Suppressor macrophage treated with lipopolysaccharide for 4 hours (primary cell): ENCODE measurements at regions not wholly inside any gene's neighbourhood (a gene's known extent, or its start where the extent isn't known, plus 50 kb on each side); places are given as distances from the start of the nearest gene placed in this dataset.
A peak's percentile ranks its signal among the peaks of the same experiment; 100 is the strongest.
"Not testable (repeated sequence)": the region's sequence is repeated elsewhere in the genome, so short reads cannot be mapped to it uniquely, and the experiment has no call there.

Experiments
- DNase-seq: peaks from one replicate; pipeline ENCODE4 v3.0.0-alpha.2; 2020

- no peak for DNase-seq
These were observed 56.3 kb downstream of the FOXI3 start for GRCh38 chr2:88396209-88396608.

- no peak for DNase-seq
These were observed 74.9 kb downstream of the FOXI3 start for GRCh38 chr2:88377641-88377991.

- DNase-seq, result no peak
These were observed 80.5 kb downstream of the FOXI3 start for GRCh38 chr2:88372042-88372441.

DNA sequence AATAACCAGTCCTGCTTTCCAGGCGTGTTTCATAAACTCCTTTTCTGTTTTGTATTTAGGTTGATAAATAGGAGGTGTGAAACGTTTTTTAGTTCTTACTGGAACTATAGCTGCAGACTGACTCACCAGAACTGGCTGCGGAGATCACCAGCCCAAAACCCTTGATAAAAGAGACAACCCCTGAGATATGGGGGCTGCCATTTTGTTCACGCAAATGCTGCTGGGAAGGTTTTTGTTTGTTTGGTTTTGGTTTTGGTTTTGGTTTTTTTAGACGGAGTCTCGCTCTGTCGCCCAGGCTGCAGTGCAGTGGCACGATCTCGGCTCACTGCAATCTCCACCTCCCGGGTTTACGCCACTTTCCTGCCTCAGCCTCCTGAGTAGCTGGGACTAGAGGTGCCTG lies 87.1 kb downstream of the FOXI3 start:
- DNase-seq, result not testable (repeated sequence)

DNA sequence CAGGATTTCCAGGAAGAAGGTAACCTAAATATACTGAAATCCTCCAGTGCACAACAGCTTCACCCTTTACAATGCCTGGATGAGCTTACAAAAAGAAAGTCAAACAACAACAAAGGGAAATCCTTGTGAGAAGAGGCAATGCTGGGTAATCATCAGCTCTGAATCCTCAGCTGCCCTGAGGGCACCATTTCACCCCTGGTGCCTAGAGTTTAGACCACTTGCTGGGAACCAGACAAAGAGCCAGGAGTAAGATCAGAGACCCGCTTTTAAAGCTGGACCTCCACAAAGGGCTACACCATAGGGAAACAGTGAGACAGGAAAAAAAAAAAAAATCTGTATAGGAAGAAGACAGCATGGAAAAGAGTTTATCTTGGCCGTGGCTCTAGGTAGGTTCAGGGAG lies 97.0 kb downstream of the FOXI3 start:
- no peak for DNase-seq

DNA sequence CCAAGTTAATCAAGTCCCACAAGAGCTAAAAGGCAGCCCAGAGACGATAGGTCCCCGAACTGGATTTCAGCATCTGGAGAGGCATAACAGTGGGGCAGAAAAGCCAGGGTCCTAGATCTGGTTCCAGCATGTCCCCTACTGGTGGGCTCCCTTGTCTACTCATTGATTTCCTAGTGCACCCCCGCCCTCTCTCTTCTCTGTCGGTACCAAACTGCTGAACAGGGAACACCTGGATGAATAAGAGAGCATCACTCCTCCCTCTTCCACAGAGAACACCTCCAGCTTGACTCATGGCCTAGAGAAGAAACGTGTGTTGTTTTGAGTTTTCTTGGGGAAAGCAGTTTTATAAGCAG lies 101.3 kb downstream of the FOXI3 start:
- DNase-seq, result no peak

DNA sequence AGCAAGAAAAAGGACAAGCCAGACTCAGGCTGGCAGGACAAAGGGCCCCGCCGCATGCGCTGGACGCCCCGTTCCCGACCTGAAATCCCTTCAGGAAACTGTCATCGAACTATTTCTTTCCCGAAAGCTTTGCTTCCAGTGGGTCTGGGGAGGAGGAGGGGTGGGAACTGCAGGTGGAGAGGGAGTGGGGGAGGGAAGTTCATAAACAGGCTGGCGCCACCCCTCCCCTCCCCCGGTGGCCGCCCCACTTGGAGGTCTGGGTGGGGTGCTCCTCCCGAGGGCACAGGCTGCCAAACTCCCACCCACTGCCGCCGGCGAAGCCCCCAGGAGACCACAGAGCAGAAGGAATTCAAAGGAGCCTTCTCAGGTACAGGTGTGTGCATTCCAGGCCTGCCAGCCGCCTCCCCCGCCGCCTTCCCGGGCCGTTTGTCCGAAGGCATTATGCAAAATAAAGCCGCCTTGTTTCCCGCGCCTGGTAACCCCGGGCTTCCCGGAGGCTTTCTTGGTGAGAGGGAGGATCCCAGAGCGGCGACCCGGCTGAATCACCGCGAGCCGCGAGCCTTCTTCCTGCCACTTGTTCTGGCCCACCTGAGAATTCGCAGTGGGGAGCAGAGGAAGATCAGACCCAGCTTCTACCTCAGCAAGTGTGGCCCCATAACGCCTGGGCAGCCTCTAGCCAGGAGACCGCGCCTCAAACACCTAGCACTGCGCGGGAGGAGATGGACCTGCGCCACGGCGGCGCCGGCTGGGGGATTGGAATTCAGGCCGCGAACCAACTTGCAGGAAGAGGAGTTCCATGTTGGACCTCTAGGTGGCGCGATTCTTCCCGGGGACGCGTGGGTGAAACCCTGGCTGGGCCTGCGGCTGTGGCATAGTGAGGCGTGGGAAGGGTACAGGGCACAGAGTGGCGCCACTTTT lies 101.9 kb downstream of the FOXI3 start:
- DNase-seq, result peak; percentile 53

GRCh38 chr2:88345842-88346241 lies 106.7 kb downstream of the FOXI3 start:
- DNase-seq, result no peak

GRCh38 chr2:88342749-88343148 lies 109.7 kb downstream of the FOXI3 start:
- DNase-seq, result peak; percentile 3

- no peak for DNase-seq
These were observed 118.1 kb downstream of the FOXI3 start for GRCh38 chr2:88334418-88334817.

- no peak for DNase-seq
These were observed 121.3 kb downstream of the FOXI3 start for GRCh38 chr2:88331239-88331638.

- DNase-seq, result peak; percentile 28
These were observed 122.5 kb downstream of the FOXI3 start for GRCh38 chr2:88329815-88330603.

DNA sequence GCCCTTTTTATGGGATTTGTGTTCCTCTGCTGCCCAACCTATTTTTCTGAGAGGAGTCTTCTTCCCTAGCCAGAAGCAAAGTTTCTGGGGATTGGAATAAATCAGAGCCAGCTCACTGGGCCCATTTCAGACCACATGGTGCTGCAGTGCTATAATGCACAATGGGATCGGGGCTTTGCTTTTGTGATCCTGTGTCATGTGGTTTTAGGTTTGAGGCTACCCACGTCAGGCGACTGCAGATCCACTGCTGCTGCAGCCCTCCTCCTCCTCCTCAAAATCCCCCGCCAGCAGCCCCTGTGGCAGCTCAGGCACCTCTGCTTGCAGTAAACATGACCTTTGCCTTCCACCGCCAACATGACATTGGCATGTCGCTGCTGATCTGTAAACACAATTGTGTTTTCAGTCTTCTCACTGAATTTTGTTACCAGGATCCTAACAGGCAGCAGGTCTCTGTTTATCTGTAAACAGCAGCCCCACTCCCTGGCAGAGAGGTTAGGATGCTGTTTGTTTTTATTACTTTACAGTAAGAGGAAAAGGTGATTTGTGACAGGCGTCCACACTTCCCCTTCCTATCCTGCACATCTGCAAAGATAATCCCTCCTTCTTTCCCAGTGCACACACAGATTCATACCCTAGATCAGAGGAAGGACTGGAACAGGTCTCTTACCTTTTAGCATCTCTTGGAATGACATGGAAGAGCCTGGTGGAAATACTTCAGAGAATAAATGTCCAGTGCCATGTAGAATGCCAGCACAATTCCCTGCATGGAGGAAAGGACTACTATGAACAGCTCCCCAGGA lies 130.8 kb downstream of the FOXI3 start:
- DNase-seq, result no peak

DNA sequence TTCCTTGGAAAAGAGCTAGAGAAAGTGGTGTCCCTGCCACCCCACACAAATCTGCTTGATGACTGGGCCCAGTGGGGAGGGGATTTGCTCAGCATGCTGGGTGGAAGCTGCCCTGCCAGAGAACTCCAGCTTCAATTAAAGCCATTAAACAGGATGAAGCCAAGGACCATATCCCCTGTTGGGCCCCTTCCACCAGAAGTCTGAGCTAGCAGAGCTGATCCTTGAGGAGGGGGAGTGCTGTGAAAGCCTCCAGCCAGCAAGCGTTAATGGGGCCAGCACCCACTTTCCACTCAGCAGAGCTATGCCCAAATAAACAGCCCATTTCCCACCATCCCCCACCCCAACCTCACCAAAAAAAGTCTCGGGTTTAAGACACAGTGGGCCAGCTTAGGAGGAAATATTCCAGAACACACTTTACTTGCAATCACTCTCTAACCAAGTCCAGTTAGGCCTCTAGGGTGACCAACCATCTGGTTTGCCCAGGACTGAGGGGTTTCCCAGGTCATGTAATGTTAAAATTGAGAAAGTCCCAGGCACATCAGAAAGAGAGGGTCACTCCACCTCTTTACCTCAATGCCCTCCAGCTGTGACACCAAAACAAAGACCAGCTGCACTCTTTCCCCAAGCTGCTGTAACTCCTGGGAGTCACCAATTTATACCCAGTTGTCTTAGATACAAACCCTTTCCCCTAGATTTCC lies 132.3 kb downstream of the FOXI3 start:
- no peak for DNase-seq

GRCh38 chr2:88318956-88319330 lies 133.6 kb downstream of the FOXI3 start:
- DNase-seq, result no peak

DNA sequence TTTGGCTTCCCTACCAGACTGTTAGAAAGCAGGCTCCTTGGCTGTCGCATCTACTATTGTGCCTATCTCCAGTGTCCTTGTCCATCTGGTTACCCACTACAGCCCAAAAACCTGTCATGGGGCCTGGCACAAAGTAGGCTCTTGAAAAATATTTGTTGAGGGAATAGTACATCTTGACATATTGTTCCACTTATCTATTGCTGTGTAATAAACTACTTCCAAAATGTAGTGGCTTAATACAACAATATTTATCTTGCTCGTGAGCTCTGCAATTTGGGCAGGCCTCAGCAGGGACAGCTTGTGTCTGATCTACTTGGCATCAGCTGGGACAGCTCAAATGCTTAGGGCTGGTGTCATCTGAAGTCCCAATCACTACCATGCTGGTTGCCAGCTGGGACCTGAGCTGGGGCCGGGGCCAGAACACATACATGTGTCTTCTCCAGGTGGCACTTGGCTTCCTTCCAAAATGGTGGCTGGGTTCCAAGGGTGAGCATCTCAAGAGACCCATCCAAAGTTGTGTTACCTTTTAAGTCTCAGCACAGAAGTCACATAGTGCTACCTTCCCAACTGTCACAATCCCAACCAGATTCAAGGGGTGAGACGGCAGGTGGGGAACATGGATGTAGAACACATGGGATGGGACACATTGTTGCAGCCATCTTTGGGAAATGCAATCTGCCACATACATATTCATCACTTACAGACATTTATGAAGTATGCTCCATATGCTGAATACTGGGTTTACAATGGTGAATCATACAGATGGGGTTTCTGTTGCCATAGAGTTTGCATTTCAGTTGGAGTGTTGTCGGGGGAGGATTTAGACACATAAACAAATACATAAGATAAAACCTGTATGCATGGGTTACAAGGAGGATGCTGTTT lies 134.2 kb downstream of the FOXI3 start:
- DNase-seq, result no peak

DNA sequence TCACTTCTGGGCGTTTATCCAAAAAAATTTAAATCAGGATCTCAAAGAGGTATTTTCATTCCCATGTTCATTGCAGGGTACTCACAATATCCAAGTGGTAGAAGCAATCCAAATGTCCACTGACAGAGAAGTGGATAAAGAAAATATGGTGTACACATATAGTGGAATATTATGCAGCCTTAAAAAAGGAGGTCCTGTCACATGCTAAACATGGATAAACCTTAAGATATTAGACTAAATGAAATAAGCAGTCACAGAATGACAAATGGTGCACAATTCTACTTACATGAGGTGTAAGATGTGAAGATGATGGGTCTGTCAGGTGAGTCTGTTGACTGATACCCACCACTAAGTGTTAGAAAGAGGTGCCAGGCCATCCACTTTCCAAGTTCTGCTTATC lies 140.6 kb downstream of the THNSL2 start:
- no peak for DNase-seq

DNA sequence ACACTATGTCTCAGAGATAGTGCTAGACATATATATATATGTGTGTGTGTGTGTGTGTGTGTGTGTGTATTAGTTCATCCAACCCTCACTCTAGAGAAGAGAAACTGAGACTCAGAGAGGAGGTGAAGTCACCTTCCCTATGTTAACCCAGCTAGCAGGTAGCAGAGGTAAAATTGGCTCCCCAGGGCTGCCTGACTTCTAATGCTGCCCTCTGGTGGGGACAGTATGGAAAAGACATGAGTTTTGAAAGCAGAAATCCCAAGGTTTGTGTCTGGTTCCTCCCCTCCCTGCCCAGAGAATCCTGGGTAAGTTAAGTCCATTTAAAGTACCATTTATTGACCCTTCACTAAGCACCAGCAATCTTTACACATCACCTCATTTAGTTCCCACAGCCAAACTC lies 137.7 kb downstream of the THNSL2 start:
- DNase-seq, result peak; percentile 52

DNA sequence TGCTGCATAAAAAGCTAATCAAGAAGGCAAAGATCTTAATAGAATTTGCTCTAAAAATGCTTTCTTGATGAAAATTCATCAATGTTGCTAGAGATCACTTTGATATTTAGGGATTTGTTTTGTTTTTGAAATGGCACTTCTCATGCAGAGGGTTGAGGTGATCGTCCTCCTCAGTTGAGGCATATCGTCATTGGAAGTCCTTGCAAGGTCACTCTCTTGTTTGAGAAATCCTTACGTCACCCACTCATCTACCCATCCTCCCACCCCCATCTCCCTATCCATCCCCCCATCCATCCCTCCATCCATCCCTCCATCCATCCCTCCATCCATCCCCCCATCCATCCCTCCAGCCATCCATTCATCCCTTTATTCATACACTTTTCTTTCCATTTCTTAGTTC lies 133.7 kb downstream of the THNSL2 start:
- DNase-seq, result no peak

DNA sequence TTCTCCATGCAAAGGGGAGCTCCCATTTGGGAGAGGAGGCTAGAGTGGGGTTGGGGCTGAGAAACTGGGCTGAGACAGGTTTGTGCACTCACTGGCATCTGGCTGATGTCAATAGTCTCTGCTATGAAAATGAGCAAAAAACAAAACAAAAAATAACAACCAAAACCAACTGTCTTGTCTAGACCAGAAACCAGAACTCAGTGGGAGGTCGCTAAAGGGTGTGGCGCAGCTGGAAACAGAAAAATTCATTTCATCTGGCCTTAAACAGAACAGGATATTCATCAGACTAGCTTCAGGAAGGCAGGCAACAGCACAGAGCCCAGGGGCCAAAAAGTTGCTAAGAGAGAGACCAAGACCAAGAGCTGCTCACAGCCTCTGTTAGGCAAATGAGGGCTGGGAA lies 126.1 kb downstream of the THNSL2 start:
- DNase-seq, result no peak

GRCh38 chr2:88283886-88284592 lies 113.9 kb downstream of the THNSL2 start:
- DNase-seq, result no peak
